Hindlimb muscle (tissue), 1 donor: ENCODE measurements at regions not wholly inside any gene's neighbourhood (a gene's known extent, or its start where the extent isn't known, plus 50 kb on each side); places are given as distances from the start of the nearest gene placed in this dataset.
A peak's percentile ranks its signal among the peaks of the same experiment; 100 is the strongest.
"Not testable (repeated sequence)": the region's sequence is repeated elsewhere in the genome, so short reads cannot be mapped to it uniquely, and the experiment has no call there.

Source experiments
- DNase-seq: peaks from one replicate; pipeline ENCODE4 v3.0.0-alpha.2; 2013

DNA sequence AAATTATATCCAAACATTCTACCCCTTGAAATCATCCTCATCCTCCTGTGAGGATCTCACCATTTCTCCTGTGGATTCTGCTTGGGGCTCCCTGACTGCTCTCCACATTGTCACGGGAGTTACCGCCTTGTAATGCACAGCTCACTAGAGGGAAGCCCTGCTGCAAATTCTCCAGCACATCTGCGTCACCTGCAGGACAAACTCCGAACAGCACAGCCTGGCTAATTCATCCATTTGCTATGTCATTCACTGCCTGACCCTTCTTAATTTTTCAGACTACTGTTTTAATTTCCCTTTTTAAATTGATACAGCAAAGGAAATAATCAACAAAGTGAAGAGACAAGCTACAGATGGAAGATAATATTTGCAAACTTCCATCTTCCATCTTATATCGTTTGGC lies 627.4 kb downstream of the FBXO15 start:
- DNase-seq, result no peak

DNA sequence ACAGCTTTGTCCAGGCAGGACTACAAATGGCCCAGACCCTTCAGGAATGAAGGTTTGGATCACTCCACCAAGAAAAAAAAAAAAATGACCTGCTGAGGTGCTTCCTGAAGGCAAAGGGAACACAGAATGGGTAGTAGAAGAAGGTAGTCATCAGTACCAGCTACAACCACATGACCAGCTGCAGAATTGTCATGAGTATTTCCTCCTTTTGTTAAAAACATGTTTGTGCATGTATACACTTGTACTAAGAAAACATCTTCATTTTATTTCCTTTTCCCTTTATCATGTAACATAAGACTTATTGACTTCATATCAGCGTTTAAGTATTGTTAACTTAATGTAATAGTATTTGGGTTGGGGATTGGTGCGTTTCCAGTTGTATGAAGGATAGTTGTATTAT lies 631.6 kb downstream of the FBXO15 start:
- DNase-seq, result not testable (repeated sequence)

DNA sequence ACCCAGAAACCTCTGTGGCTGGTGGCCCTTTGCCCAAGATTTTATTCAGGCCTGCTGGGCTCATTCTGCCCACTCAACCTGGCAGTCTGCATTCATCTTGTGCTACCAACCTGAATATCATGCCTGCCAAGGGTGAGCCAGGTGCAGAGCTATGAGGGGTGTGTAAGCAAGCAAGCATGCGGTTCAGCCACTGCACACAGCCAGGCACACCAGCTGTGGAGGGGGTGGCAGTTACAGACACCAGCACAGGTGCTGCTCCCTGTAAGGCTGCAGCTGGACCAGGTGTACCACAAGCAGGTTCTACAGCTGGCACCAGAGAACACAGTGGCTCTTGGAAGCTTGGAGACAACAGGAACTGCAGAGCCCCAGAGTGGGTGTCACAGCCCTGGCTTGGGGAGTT lies 633.2 kb downstream of the FBXO15 start:
- no peak for DNase-seq

DNA sequence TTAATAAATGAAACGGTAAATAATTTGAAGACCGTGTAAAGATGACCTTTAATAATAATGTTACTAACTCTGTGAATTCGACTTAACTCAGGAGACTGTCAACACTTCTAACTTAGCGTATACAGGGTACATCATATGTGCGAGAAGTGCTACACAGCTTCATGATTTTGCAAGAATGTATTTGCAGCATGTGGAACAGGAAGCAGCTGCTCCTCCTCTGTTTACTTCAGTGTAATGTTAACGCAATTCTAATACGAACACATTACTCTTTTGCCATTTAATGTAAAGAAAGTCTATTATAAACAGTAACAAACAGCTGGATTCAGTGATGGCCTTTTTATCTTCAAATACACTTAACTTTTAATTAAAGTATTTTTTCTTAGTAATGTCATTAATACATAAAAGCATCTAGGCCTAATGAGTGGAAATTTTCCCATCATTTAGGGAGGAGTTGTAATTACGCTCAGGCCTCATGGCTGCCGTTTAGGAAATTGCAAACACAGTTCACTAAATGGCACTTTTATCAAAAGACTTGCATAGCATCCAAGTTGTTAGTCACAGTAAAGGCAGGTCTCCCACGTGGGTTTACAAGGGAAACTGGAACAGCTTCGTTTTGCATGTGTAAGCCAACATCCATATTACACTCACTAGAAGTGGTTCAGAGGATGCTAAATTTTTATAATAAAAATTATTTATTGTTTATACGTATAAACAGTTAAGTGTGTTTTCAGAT lies 635.7 kb downstream of the FBXO15 start:
- no peak for DNase-seq

DNA sequence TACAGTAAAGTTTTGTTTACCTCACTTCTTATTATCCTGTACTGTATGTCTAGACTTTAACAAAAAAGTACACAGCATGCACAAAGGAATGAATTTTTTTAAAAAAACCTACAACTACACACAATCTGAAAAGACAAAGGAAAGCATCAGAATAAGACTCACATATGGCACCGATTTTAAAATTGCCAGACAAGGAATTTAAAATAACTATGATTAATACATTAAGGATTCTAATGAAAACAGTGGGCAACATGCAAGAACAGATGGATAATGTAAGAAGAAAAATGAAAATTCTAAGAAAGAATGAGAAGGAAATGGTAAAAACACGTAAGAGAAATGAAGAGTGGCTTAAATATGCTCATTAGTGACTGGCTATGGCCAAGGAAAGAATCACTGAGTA lies 638.2 kb downstream of the FBXO15 start:
- no peak for DNase-seq

DNA sequence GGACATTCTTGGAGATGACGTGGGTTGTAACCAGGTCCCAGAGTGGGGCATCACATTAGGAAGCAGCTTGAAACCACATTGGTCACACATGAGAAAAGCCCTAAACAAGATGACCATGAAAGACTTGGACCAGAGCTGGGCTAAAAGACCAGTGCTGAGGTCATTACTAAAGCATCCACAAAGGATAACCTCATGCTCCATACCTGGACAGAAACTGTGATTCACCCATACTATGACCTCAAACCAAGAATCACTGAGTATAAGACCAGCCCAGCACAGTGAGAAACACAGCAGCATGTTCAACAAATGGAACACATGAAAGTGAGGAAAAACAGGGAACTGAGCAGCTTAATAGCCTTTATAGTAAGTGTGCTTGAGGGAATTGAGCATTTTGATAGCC lies 635.5 kb upstream of the NETO1 start:
- DNase-seq, result no peak

DNA sequence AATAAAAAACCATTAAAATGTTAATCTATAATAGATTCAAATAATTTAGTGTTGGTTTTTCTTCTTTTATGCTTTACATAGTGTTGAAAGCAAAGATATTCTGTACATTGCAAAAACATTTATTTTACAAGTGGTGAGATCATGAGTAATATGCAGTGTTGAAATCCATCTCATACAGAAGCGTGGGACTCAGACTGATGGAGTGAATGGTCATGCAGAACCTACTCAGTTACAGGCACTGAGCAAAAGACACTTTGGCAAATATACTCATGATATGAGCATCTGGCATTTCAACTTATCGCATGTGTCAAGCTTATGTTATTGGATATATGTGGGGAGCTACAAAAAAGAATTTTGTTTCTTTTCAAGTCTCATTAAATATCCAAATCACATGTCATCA lies 620.2 kb upstream of the NETO1 start:
- no peak for DNase-seq

DNA sequence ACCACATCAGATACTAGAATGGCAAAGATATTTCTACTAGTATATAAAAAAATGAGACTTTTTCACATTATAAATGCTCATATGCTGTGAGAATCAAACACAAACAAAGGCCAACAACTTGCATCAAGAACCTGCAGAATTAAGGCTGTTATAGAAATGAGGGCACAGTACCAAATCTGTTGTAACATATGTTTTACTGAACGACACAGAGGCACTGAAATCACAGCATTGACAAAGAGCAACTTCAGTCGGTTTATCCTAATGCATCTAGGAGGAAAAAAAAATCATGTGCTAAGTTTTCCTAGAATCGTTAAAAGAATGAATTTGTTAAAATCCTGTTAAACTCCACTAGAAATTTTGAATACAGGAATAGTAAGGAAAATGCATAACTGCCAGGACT lies 617.4 kb upstream of the NETO1 start:
- no peak for DNase-seq

DNA sequence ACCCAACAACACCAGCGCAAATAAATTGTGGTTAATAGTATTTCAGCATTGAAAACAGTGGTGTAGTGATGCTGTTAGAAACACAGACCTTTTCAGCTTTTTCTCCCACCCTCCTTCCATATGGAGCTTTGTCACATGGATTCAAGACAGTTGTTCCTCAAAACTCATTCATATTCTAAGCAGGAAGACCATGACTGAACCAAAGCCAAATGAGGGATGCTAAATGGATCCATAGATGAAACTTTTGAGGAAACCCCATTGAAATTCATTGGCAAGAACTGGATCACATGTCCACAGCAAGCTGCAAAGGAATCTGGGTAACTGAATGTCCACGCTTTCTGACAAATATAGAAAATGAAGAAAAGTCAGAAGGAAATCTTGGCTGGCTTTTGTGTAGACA lies 615.1 kb upstream of the NETO1 start:
- DNase-seq, result no peak

DNA sequence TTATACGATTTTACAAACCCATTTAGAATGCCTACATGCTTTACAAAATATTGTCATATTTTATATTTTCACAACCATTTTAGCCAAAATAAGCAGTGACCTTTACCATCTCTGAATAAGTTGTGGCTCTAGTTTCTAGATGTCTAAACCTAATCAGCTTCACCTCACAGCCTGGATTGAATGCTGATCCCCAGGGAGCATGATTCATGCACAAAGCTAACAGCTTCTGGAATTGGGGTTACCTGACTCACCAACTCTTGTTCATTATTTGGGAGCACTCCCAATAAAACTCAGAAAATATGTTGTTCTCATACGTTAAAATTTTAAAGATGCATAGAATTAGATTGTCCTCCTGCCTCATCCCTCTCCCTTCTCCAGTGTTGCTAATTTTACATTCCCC lies 611.7 kb upstream of the NETO1 start:
- DNase-seq, result no peak

DNA sequence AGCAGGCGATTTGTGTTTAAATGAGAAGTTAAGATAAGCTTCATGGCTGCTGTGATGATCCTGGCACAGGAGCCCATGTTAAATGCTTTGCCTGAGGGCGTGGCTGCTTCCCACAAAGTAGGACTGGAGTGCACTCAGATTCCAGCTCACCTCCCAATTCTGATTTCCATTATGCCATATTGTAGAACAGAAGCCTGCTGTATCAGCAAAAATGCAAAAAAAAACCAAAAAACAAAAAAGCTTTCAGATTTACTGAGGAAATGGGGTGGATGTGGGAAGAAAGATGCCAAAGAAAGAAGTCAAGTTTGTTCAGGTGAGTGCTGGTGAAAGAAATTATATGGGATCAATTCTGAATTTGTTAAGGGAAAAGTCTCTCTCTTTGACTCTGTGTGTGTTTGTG lies 610.4 kb upstream of the NETO1 start:
- no peak for DNase-seq

DNA sequence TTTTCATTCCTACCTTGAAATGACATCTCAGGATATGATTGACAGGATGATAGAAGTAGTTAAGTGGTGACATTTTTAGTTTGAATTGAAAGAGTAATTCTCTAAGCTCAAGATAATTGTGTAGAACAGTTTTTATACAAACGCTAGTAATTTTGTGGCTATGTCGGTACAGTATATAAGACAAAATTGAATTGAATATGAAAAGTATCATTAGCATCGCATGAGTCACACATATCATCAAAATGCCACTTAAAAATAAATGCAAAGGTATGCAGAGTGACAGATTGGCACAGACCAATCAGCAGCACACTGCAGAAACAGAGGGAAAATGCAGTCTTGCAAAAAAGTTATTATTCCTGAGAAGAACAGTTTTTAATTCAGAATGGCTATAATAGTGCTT lies 608.2 kb upstream of the NETO1 start:
- DNase-seq, result no peak

DNA sequence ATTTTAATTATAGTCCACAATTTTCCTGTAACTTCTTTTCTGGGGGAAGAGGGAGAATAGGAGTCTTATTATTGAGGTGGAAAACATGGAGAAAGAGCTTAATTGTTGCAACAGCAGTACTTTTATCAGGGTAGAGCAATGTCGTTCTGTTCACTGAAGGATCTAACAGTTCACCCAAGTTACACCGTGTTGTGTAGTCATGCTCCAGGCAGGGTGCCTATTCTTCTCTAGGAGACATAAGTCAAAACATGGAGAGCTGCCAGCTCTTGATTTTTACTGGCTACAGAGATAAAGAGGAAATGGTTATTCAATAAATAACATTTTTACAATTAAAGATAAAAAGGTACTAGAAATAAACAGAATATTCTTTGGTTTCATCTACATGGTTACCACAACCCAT lies 594.3 kb upstream of the NETO1 start:
- DNase-seq, result no peak

DNA sequence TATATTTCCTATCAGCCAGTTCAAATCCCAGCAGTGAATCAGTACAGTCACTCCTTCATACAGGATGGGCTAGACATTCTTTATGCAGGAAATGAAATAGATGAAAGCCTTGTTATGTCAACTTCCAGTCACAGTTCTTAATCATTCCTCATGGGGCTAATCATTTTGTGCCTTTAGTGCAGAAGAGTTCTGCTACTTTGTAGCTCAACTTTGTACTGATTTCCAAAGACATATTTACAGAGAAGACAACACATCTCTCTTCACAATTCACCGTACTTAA lies 593.9 kb upstream of the NETO1 start:
- DNase-seq, result no peak

DNA sequence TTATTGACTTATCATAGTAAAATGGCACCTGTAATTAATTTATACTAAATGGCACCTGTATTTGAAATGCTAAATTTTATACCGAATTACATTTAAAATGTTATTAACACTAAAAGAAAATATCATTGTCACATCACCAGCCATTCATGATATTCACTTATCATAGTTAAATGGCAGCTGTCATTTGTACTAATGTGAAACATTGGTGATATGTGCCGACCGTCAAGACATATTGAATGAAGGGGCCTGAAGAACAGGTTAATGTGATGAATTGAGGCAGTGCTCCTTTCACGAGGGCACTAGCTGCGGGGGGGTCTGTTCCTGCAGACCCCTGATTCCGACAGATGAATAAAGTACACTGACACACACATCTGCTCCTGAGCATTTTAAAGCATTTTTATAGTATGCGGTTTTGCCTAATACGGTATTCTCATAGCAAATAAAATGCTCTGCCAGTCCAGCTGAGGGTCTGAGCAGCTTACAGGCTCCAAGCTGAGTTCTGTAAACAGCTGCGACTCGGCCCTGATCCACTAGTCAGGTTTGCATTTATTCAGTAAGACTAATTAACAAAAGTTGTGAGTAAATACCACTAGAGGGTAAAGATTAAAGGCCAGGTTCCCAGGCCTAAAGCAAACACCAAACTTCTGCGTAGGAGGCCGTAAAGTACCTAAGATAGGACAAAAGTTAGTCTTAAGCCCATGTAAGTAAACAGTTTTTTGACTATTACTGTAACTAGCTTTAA lies 593.4 kb upstream of the NETO1 start:
- DNase-seq, result no peak

DNA sequence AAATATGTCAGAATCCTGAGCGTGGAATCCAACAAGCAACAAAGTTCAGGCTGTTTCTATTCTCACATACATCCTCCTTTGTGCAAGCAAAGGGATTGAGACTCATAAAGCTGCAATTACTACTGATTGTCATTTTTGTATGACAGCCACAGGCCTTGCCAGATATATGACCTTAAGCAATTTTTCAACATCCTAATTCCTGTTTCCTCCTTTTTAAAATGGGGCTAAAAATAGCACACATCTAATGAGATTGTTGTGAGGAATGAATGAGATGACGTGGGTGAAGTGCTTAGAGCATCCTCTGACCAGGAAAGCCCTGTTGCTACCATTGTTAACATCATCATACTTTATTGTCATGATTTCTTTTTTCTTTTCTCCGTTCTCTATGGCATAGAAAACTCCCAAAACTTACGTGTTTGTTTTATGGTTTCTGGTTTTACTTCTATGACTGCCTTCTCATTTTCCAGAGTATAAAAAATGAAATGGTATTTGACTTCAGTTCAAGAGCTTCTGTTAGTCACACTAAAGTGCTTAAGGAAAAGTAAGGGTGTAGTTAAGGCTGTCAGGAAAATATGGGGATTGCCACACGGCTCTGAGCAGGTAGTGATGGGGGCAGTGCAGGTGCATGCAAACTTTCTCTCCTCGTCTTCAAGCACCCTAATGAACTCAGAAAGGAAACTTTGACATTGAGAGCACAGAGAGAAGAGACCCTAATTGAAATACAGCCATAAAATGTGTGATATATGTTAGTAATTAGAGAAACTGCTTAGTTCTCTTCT lies 590.6 kb upstream of the NETO1 start:
- DNase-seq, result peak; percentile 3

DNA sequence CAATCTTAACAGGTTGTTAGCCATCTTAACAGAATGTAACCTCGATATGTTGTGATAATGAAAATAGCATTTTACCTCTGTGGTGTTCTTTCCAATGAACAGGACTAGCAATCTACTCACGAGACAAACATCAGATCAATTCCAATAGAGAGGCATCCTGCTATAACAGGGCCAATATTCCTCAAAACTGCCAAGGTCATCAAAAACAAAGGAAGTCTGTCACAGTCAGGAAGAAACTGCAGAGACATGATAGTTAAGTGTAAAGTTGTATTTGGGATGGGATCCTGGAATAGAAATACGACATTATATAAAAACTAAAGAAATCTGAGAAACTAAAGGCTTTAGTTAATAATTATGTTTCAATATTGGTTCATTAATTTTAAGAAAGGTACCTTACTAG lies 588.9 kb upstream of the NETO1 start:
- DNase-seq, result no peak

DNA sequence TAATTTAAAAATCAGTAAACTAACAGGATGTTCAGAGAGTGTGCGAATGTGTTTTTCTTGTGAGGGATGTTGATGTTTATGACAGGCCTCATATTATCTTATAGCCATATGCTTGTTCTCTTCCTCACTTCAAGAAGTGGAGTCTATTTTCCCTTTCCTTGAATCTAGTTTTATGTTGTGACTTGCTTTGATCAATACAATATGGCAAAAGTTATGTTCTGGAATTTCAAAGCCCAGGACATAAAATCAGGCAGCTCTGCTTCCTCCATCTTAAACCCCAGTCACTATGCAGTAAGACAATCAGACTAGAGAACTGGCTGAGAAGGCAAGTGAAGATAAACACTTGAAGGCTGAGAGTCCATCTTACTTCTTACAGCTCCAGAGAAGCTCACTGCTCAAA lies 585.1 kb upstream of the NETO1 start:
- DNase-seq, result no peak

DNA sequence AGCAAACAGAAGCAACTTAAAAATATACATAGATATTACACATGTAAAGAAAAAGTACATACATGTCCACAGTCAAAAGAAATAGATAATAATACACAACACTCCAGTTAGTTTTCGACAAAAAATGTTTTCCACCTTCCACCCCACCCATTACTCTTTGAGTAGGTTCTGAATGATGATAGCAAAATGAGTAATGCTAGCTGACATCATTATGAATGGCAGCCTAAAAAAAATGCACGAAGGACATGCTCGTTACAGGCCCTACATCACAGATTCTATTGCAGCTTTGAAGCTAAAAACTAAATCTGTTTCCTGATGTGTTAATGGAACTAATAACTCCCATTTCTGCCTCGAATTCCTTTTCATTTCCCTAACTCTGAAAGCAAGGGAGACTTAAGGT lies 578.7 kb upstream of the NETO1 start:
- DNase-seq, result no peak

DNA sequence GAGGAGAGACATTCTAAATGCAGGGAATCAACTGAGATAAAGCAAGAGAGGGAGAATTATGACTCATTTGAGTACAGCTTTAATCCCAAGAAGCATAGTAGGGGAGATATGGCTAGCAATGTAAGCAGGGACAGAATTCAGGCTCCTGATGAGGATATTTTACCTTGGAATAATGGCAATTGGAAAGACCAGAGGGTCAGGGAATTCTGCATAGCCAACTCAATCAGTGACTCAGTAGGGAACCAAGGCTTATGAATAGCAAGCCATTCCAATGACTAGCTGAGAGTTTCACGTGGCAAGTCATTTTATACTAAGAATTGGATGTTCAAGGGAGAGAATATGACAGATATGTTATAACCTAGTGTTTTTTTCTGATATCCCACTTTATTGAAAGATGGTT lies 563.8 kb upstream of the NETO1 start:
- DNase-seq, result no peak

DNA sequence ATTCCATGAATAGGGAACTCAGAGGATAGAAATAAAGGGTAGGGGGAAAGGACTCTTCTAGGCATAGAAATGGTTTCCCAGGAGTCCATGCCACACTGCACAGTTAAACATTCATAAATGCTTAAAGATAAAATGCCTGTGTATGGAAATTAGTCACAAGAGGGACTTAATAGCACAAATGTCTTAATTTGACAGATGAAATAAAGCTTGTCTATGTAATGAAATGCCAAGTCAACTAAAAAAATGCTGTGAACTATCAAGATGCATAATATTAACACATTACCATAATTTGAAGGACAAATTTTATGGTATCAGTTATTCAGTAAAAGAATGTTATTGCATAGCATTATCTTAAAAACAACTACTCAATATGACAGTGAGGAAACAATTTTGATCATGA lies 553.2 kb upstream of the NETO1 start:
- DNase-seq, result no peak

DNA sequence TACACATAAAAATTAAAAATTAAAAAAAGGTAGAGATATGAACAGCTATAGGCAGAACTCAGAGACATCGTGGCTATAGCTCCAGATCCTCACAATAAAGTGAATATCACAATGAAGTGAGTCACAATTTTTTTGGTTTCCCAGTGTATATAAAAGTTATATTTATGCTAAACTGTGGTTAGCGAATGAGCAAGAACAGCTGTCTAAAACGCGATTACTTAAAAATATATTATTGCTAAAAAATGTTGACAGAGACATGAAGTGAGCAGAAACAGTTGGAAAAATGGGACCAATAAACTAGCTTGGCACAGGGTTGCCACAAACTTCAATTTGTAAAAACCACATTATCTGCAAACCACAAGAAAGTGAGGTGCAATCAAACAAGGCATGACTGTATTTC lies 551.7 kb upstream of the NETO1 start:
- DNase-seq, result no peak

DNA sequence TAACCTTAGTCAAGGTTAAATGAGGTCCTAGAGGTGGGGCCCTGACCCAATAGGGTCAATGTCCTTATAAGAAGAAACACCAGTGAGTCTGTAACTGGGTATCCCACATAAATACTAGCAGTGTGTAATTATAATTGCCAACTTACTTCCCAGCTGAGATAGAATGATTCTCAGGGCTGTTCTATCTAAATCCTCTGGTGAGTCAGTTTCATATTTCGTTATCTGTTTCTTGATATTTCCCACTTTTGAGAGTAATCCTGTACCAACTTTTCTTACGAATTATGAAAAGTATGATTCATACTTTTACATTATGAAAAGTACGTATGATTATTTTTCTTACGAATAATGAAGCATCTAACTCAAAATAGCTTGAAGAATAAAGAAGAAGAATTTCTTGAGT lies 546.8 kb upstream of the NETO1 start:
- no peak for DNase-seq

DNA sequence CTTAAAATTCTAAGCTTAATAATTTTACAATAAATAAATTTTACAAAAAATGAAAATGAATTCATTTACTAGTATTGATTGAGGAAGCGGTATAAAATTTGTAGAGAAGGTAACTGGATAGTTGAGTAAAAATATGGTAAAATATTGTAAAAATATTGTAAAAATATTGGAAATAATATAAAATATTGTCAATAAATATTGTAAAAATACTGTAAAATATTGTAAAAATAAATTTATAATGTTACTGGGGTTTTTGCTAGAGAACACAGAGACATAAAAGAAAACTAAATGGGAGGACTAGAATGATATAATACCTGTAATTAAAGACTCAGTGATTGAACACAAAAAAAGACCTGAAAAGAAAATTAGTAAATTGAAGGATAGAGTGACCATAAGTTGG lies 546.3 kb upstream of the NETO1 start:
- DNase-seq, result no peak
